MM.1S (cell line): ENCODE measurements at regions not wholly inside any gene's neighbourhood (a gene's known extent, or its start where the extent isn't known, plus 50 kb on each side); places are given as distances from the start of the nearest gene placed in this dataset.
"Not testable (repeated sequence)": the region's sequence is repeated elsewhere in the genome, so short reads cannot be mapped to it uniquely, and the experiment has no call there.

Experiments
- DNase-seq: peaks from one replicate; pipeline ENCODE4 v3.0.0-alpha.2; 2015
- H2AFZ ChIP-seq: fragments of 300-600 bp; sonication (generic); 2 replicates; pipeline ENCODE4 v1.6.0; 2016; ENCODE audit warnings: antibody characterized with exemption, low read length
- H3F3A ChIP-seq: fragments of 300-600 bp; sonication (generic); 2 replicates; pipeline ENCODE4 v1.6.1; 2016; ENCODE audit warnings: mild to moderate bottlenecking, antibody characterized with exemption, low read length, moderate library complexity, mixed read lengths; ENCODE audit not compliant: insufficient read depth
- H3K27ac ChIP-seq: fragments of 300-600 bp; sonication (generic); 2 replicates; pipeline ENCODE4 v1.5.1; 2016; ENCODE audit warnings: mild to moderate bottlenecking, low read length
- H3K27me3 ChIP-seq: fragments of 300-600 bp; sonication (generic); replicated peaks from 2 replicates; pipeline ENCODE4 v1.6.0; 2016; ENCODE audit warnings: low read length; ENCODE audit not compliant: insufficient read depth
- H3K36me3 ChIP-seq: fragments of 300-600 bp; sonication (generic); replicated peaks from 2 replicates; pipeline ENCODE4 v1.6.1; 2016; ENCODE audit warnings: mild to moderate bottlenecking, low read length, mixed read lengths; ENCODE audit not compliant: insufficient read depth
- H3K4me1 ChIP-seq: fragments of 300-600 bp; sonication (generic); 2 replicates; pipeline ENCODE4 v1.6.1; 2016; ENCODE audit warnings: low read length, mixed read lengths
- H3K4me2 ChIP-seq: fragments of 300-600 bp; sonication (generic); 2 replicates; pipeline ENCODE4 v1.6.0; 2016; ENCODE audit warnings: low read depth, low read length
- H3K4me3 ChIP-seq: fragments of 300-600 bp; sonication (generic); 2 replicates; pipeline ENCODE4 v1.5.1; 2016; ENCODE audit warnings: low read length, mixed read lengths
- H3K79me2 ChIP-seq: fragments of 300-600 bp; sonication (generic); 2 replicates; pipeline ENCODE4 v1.6.1; 2016; ENCODE audit warnings: mixed run types, low read length, mixed read lengths
- H3K9ac ChIP-seq: fragments of 300-600 bp; sonication (generic); 2 replicates; pipeline ENCODE4 v1.6.1; 2016; ENCODE audit warnings: low read length, mixed read lengths
- H3K9me2 ChIP-seq: fragments of 300-600 bp; sonication (generic); replicated peaks from 2 replicates; pipeline ENCODE4 v1.6.1; 2016; ENCODE audit warnings: mild to moderate bottlenecking, low read length, mixed read lengths; ENCODE audit not compliant: insufficient read depth
- H3K9me3 ChIP-seq: fragments of 300-600 bp; sonication (generic); replicated peaks from 2 replicates; pipeline ENCODE4 v1.6.1; 2016; ENCODE audit warnings: mild to moderate bottlenecking, low read length, mixed read lengths; ENCODE audit not compliant: insufficient read depth
- H4K20me1 ChIP-seq: fragments of 300-600 bp; sonication (generic); 2 replicates; pipeline ENCODE4 v1.6.1; 2016; ENCODE audit warnings: mild to moderate bottlenecking, low read length, moderate library complexity, mixed read lengths; ENCODE audit not compliant: insufficient read depth
- CTCF ChIP-seq: fragments of 300-600 bp; sonication (generic); IDR thresholded peaks from 2 replicates; pipeline ENCODE4 v1.5.1; 2016; ENCODE audit warnings: antibody characterized with exemption, low read length, mixed read lengths
- EZH2 ChIP-seq: fragments of 300-600 bp; sonication (generic); optimal IDR thresholded peaks from 2 replicates; pipeline ENCODE3; 2017; ENCODE audit warnings: low read depth, mild to moderate bottlenecking, antibody characterized with exemption, low read length, mixed read lengths
- EZH2phosphoT487 ChIP-seq: fragments of 300-600 bp; sonication (generic); IDR thresholded peaks from 2 replicates; pipeline ENCODE4 v1.6.1; 2018; ENCODE audit warnings: antibody characterized with exemption, low read length

DNA sequence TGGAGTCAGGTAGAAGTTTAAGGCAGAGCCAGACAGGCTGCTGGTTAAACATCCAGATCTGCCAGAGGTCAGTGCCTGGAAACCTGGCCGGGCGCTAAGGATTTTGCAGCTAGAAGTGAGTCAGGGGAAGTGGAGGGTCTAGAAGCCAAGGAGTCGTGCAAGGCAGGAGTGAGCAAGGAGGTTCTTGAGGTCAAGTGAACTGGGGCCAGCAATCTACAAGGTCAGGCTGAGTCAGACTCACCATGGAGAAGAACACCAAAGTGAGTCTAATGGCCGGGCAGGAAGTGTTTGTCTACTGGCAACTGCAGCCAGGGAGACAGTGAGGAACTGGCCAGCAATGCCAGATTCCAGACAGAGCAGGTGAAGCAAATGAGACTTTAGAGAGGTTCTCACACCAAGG is 628.2 kb downstream of the ETNK1 start:
- Histone ChIP-seq H3K4me2 (no peak overlapping the region), H3K79me2 (no peaks in the 10 kb centered on the region), H3K9me2 (no peaks in the 10 kb centered on the region), H3K4me3 (no peak overlapping the region), H3K27ac (no peak overlapping the region), H3K9me3 (no peaks in the 10 kb centered on the region), H3K9ac (no peak overlapping the region), H3K27me3 (no peaks in the 10 kb centered on the region), H3K36me3 (no peaks in the 10 kb centered on the region), H2AFZ (no peak overlapping the region), H4K20me1 (no peaks in the 10 kb centered on the region), H3F3A (peaks cover 3% of the 10 kb centered on the region; the same call in 1 of the 2 replicates), H3K4me1 (peaks cover 8% of the 10 kb centered on the region)
- no peak for DNase-seq
- TF ChIP-seq CTCF (no peak), EZH2 (no peak), EZH2phosphoT487 (no peak)

GRCh38 chr12:23253910-23254309 is 628.9 kb downstream of the ETNK1 start:
- H3K27ac ChIP-seq, H3F3A ChIP-seq, H3K4me3 ChIP-seq, H2AFZ ChIP-seq, H3K79me2 ChIP-seq, H3K36me3 ChIP-seq, H3K27me3 ChIP-seq, H3K9me3 ChIP-seq, H3K9me2 ChIP-seq, H3K4me1 ChIP-seq, DNase-seq, H3K4me2 ChIP-seq, H4K20me1 ChIP-seq, H3K9ac ChIP-seq: not testable (repeated sequence)

DNA sequence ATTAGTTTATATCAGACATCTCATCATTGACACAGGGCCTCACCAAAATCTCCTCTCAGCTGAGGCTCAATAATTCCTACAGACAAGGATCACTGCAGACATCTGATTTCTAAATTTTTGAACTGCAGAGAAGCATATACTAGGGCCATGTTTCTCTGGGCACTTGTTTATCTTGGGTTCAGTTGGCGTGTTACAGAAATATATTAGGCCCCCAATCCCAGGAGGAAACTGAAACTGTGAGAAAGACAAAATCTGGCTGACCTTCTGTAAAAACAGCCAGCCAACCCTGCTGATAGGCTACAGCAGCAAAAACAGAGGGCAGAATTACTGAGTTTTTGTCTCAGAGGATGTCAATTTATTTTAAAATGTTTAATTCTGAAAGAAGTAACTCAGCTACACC is 634.6 kb downstream of the ETNK1 start:
- Histone ChIP-seq H3K27me3 (no peaks in the 10 kb centered on the region), H3K9me2 (no peaks in the 10 kb centered on the region), H2AFZ (no peak overlapping the region), H3K4me3 (no peak overlapping the region), H3K4me1 (peaks cover 17% of the 10 kb centered on the region), H4K20me1 (no peaks in the 10 kb centered on the region), H3K4me2 (no peak overlapping the region), H3K27ac (no peak overlapping the region), H3K79me2 (no peaks in the 10 kb centered on the region), H3K9ac (no peak overlapping the region), H3K9me3 (no peaks in the 10 kb centered on the region), H3K36me3 (no peaks in the 10 kb centered on the region), H3F3A (peaks cover 3% of the 10 kb centered on the region; the same call in 1 of the 2 replicates)
- no peak for TF ChIP-seq EZH2
- TF ChIP-seq CTCF: no peak
- no peak for TF ChIP-seq EZH2phosphoT487
- DNase-seq: no peak

GRCh38 chr12:23262670-23263069 is 637.7 kb downstream of the ETNK1 start:
- Histone ChIP-seq H3K9me2 (no peaks in the 10 kb centered on the region), H3K27ac (no peak overlapping the region), H4K20me1 (no peaks in the 10 kb centered on the region), H3K27me3 (no peaks in the 10 kb centered on the region), H3K9ac (no peak overlapping the region), H3F3A (no peaks in the 10 kb centered on the region), H3K4me3 (no peak overlapping the region), H3K4me2 (no peak overlapping the region), H3K9me3 (no peaks in the 10 kb centered on the region), H3K36me3 (no peaks in the 10 kb centered on the region), H3K4me1 (peaks cover 9% of the 10 kb centered on the region; the same call in 1 of the 2 replicates), H2AFZ (no peak overlapping the region), H3K79me2 (no peaks in the 10 kb centered on the region)
- TF ChIP-seq EZH2 (no peak), EZH2phosphoT487 (no peak), CTCF (no peak)
- no peak for DNase-seq
